Rectal smooth muscle tissue (tissue), 1 donor: ENCODE measurements at regions not wholly inside any gene's neighbourhood (a gene's known extent, or its start where the extent isn't known, plus 50 kb on each side); places are given as distances from the start of the nearest gene placed in this dataset.
"Not testable (repeated sequence)": the region's sequence is repeated elsewhere in the genome, so short reads cannot be mapped to it uniquely, and the experiment has no call there.

Experiments used
- H3K27ac ChIP-seq: one replicate; pipeline ENCODE4 v1.7.0; 2013; ENCODE audit warnings: low read depth, low read length, inconsistent platforms
- H3K27me3 ChIP-seq: one replicate; pipeline ENCODE4 v1.7.0; 2013; ENCODE audit warnings: low read length; ENCODE audit not compliant: control insufficient read depth, insufficient read depth
- H3K36me3 ChIP-seq: one replicate; pipeline ENCODE4 v1.7.0; 2013; ENCODE audit warnings: low read length; ENCODE audit not compliant: control insufficient read depth, insufficient read depth
- H3K4me1 ChIP-seq: one replicate; pipeline ENCODE4 v1.7.0; 2013; ENCODE audit warnings: low read length; ENCODE audit not compliant: control insufficient read depth, insufficient read depth
- H3K4me3 ChIP-seq: one replicate; pipeline ENCODE4 v1.7.0; 2013; ENCODE audit warnings: low read length
- H3K9ac ChIP-seq: one replicate; pipeline ENCODE4 v1.7.0; 2013; ENCODE audit warnings: low read length

GRCh38 chr21:25234857-25235801 lies 372.2 kb downstream of the MRPL39 start:
- H3K27me3 ChIP-seq: no peaks in the 10 kb centered on the region
- no peaks in the 10 kb centered on the region for H3K36me3 ChIP-seq
- H3K4me3 ChIP-seq: no peak overlapping the region
- no peak overlapping the region for H3K27ac ChIP-seq
- no peaks in the 10 kb centered on the region for H3K4me1 ChIP-seq
- no peak overlapping the region for H3K9ac ChIP-seq

DNA sequence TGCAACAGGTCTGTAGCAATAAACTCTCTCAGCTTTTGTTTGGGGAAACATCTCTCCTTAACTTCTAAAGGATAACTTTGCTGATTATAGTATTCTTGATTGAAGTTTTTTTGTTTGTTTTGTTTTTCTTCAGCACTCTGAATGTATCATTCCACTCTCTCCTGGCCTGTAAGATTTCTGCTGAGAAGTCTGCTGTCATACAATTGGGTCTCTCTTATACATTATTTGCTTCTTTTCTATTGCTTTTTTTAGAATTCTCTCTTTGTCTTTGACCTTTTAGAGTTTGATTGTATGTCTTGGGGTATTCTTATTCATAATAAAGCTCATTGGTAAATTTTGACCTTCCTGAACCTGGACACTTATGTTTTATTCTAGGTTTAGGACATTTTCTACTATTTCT lies 386.3 kb downstream of the MRPL39 start:
- Histone ChIP-seq H3K27me3 (no peaks in the 10 kb centered on the region), H3K4me1 (no peaks in the 10 kb centered on the region), H3K9ac (no peak overlapping the region), H3K36me3 (no peaks in the 10 kb centered on the region), H3K27ac (no peak overlapping the region), H3K4me3 (no peak overlapping the region)

- H3K4me3 ChIP-seq: no peak overlapping the region
- H3K36me3 ChIP-seq: no peaks in the 10 kb centered on the region
- no peaks in the 10 kb centered on the region for H3K27me3 ChIP-seq
- no peaks in the 10 kb centered on the region for H3K4me1 ChIP-seq
- H3K27ac ChIP-seq: no peak overlapping the region
- no peak overlapping the region for H3K9ac ChIP-seq
Measured at GRCh38 chr21:25220169-25220568, 387.1 kb downstream of the MRPL39 start.

DNA sequence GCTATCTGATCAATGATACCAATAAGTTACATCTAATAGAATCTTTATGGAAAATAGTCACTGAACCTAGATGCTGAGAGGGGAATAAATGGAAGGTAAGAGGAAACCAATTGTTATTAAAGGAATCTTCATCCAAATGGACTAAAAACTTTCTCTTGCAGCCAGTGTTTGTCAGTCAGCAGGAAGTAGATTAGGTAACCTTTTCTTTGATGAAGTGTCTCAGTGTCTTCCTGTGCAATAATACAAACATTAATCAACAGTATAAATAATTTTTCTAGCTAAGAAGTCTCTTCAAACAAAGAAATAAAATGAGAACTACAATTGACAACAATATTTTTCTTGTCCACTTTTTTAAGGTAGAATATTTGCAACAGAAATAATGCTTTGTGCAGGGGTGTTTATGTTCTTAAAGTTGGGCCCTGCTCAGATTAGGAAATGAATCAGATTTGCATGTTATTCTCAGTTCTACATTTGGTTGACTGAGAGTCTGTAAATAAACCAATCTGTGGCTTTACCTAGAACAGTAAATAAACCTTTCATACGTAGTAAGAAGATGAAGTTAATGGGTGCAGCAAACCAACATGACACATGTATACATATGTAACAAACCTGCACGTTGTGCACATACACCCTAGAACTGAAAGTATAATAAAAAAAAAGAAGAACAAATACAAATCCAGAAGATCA lies 391.4 kb downstream of the MRPL39 start:
- Histone ChIP-seq H3K27ac (no peak overlapping the region), H3K4me1 (no peaks in the 10 kb centered on the region), H3K9ac (no peak overlapping the region)

DNA sequence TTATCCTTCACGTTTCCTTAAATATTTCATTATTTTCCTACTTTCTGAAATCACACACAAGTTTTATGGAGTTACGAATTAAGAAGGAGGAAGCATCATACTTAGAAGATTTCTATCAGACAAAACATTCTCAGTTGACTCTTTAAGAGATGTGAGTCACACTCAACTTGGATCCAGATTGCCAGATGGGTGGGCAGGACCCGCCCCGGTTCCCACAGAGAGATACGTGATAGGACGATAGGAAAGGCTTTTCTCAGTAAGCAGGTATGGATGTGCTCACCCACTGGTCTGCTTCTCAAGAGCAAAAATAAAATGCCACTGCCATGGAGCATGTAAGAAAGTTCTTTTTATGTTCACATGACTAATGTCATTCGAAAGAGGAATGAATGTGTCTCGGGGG lies 392.6 kb downstream of the MRPL39 start:
- Histone ChIP-seq H3K4me1 (no peaks in the 10 kb centered on the region), H3K27me3 (no peaks in the 10 kb centered on the region), H3K9ac (no peak overlapping the region), H3K36me3 (no peaks in the 10 kb centered on the region), H3K4me3 (no peak overlapping the region), H3K27ac (no peak overlapping the region)

More for the DNA sequence above, 391.4 kb downstream of the MRPL39 start:
- Histone ChIP-seq H3K36me3 (no peaks in the 10 kb centered on the region), H3K27me3 (no peaks in the 10 kb centered on the region), H3K4me3 (no peak overlapping the region)

DNA sequence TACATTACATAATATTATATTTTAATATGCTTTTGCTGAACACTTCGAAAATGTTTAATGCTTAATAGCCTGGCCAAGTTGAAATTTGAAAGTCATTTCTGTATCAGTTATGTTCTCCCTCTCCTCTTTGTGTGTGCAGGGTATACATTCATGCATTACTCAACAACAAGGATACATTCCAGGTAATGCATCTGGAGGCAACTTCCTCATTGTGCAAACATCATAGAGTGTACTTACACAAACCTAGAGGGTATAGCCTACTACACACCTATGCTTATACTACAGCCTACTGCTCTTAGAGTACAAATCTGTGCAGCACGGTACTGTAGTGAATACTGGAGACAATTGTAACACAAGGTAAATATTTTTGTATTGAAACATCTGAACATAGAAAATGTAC lies 407.3 kb downstream of the MRPL39 start:
- H3K27me3 ChIP-seq: no peaks in the 10 kb centered on the region
- no peaks in the 10 kb centered on the region for H3K36me3 ChIP-seq
- no peaks in the 10 kb centered on the region for H3K4me1 ChIP-seq
- H3K4me3 ChIP-seq: no peak overlapping the region
- H3K9ac ChIP-seq: no peak overlapping the region
- no peak overlapping the region for H3K27ac ChIP-seq

DNA sequence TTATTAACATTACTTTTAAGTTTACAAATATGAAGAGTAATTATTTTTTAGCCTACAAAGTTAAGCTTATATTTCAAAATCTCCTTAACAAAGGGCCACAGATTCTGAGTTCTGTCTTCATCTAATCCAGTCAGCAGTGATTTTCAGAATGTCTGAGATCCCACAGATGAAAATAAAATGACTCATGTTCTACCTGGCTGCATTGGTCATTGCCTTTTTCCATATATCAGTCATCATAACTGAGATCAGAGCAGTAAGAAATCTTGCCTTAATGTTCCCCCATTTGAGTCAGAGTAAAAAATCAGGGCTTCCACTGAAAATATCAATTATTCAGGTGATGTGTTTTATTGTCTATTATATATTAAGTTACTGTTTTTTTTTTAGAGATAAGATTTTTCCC lies 416.1 kb downstream of the MRPL39 start:
- Histone ChIP-seq H3K27ac (no peak overlapping the region), H3K27me3 (no peaks in the 10 kb centered on the region), H3K4me1 (no peaks in the 10 kb centered on the region), H3K4me3 (no peak overlapping the region), H3K9ac (no peak overlapping the region), H3K36me3 (no peaks in the 10 kb centered on the region)

DNA sequence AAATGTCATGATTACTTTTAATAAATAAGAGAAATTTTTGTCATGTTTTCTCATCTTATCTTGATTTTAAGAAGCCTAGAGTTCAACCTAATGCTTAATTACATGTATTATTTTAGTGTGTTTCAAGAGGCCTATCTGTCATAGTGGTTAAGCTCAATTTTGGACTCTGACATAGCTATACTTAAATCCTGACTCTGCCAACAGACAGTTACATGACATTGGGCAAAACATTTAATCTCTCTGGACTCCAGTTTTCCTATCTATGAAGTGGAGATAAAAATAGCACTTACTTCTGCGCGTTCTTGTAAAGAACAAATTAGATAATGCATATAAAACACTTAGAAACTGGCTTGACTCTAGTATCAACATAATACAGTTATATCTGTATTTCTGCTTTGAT lies 417.8 kb downstream of the MRPL39 start:
- H3K27me3 ChIP-seq: no peaks in the 10 kb centered on the region
- no peaks in the 10 kb centered on the region for H3K4me1 ChIP-seq
- H3K27ac ChIP-seq: no peak overlapping the region
- no peak overlapping the region for H3K4me3 ChIP-seq
- no peak overlapping the region for H3K9ac ChIP-seq
- no peaks in the 10 kb centered on the region for H3K36me3 ChIP-seq

GRCh38 chr21:25188677-25189079 lies 418.6 kb downstream of the MRPL39 start:
- no peaks in the 10 kb centered on the region for H3K36me3 ChIP-seq
- H3K4me3 ChIP-seq: no peak overlapping the region
- no peak overlapping the region for H3K9ac ChIP-seq
- no peaks in the 10 kb centered on the region for H3K27me3 ChIP-seq
- H3K4me1 ChIP-seq: no peaks in the 10 kb centered on the region
- H3K27ac ChIP-seq: no peak overlapping the region

DNA sequence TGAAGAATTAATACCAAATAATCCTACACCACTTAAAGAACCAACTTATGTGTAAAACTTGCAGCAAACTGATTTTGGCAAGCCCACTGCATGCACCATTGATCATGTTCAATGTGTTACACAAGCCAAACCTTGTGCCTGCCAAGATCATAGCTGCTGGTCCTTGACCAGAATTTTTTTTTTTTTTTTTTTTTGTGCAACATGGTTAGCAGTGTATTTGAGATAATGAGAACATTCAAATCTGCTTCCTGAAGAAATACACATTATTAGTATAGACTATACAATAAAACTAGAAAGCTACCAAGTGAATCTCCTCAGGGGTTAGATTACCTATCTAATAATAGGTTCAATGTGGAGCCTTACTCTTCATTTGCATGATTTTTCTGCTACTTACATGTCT lies 421.0 kb downstream of the MRPL39 start:
- Histone ChIP-seq H3K27me3 (no peaks in the 10 kb centered on the region), H3K27ac (no peak overlapping the region)

GRCh38 chr21:25183577-25183976 lies 423.7 kb downstream of the MRPL39 start:
- Histone ChIP-seq H3K36me3 (no peaks in the 10 kb centered on the region), H3K27me3 (no peaks in the 10 kb centered on the region), H3K27ac (no peak overlapping the region), H3K9ac (no peak overlapping the region), H3K4me1 (no peaks in the 10 kb centered on the region), H3K4me3 (no peak overlapping the region)

More for the DNA sequence above, 421.0 kb downstream of the MRPL39 start:
- Histone ChIP-seq H3K9ac (no peak overlapping the region), H3K4me1 (no peaks in the 10 kb centered on the region), H3K4me3 (no peak overlapping the region), H3K36me3 (no peaks in the 10 kb centered on the region)

DNA sequence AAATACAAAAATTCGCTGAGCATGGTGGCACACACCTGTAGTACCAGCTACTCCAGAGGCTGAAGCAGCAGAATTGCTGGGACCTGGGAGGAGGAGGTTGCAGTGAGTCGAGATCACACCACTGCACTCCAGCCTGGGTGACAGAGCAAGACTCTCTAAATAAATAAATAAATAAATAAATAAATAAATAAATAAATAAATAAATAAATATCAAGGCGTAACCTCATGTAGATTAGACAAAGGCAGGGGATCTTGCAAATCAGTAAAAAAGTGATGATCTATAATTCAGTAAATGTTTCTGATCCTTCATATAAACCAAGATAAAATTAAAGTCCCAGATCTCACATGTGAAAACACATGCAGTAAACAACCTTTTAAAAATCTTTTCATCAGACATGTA lies 425.6 kb downstream of the MRPL39 start:
- H3K27ac ChIP-seq, H3K9ac ChIP-seq, H3K4me1 ChIP-seq, H3K4me3 ChIP-seq, H3K36me3 ChIP-seq, H3K27me3 ChIP-seq: not testable (repeated sequence)
